Osteocyte (in vitro differentiated cells): ENCODE measurements at regions not wholly inside any gene's neighbourhood (a gene's known extent, or its start where the extent isn't known, plus 50 kb on each side); places are given as distances from the start of the nearest gene placed in this dataset.

Experiments
- DNase-seq: peaks from one replicate; pipeline ENCODE4 v3.0.0; 2021; ENCODE audit warnings: mixed read lengths; ENCODE audit not compliant: unreplicated experiment; ENCODE audit errors: extremely low spot score
- H3K27ac Mint-ChIP-seq: one replicate; pipeline ENCODE4 v1.8.0; 2021; ENCODE audit warnings: mild to moderate bottlenecking, mixed read lengths; ENCODE audit not compliant: unreplicated experiment
- H3K27me3 Mint-ChIP-seq: one replicate; pipeline ENCODE4 v1.8.0; 2021; ENCODE audit warnings: mixed read lengths; ENCODE audit not compliant: unreplicated experiment
- H3K36me3 Mint-ChIP-seq: one replicate; pipeline ENCODE4 v1.8.0; 2021; ENCODE audit warnings: mixed read lengths; ENCODE audit not compliant: unreplicated experiment
- H3K4me1 Mint-ChIP-seq: one replicate; pipeline ENCODE4 v1.8.0; 2021; ENCODE audit warnings: mixed read lengths; ENCODE audit not compliant: unreplicated experiment
- H3K4me3 Mint-ChIP-seq: one replicate; pipeline ENCODE4 v1.8.0; 2021; ENCODE audit warnings: mild to moderate bottlenecking, moderate library complexity, mixed read lengths; ENCODE audit not compliant: unreplicated experiment
- H3K9me3 Mint-ChIP-seq: one replicate; pipeline ENCODE4 v1.8.0; 2021; ENCODE audit warnings: mixed read lengths; ENCODE audit not compliant: unreplicated experiment
- TF ChIP-seq, protein P1 (sequence below): fragments of 200-600 bp; sonication (generic); IDR thresholded peaks from 2 replicates; pipeline ENCODE4 v1.5.0; 2021; ENCODE audit warnings: antibody characterized with exemption, mild to moderate bottlenecking, moderate library complexity

DNA sequence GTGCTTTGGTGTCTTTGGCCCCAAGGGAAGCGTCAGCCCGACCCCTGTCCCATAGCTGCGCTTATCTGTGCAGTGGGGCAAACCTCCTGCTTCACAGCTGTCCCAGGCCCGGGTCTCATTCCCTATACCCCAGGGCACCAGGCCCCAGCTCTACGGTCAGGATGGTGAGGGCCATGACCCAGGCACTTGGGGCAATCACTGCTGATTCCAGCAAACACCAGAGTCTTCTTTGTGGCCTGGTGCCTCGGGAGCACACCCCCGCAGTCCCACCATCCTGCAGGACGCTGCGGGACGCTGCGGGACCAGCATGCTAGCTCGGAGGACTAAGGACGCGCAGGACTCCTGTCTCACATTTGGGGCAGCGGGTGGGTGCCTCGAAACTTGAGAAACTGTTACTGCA lies 116.9 kb upstream of the HDAC4 start:
- TF ChIP-seq, protein P1, sequence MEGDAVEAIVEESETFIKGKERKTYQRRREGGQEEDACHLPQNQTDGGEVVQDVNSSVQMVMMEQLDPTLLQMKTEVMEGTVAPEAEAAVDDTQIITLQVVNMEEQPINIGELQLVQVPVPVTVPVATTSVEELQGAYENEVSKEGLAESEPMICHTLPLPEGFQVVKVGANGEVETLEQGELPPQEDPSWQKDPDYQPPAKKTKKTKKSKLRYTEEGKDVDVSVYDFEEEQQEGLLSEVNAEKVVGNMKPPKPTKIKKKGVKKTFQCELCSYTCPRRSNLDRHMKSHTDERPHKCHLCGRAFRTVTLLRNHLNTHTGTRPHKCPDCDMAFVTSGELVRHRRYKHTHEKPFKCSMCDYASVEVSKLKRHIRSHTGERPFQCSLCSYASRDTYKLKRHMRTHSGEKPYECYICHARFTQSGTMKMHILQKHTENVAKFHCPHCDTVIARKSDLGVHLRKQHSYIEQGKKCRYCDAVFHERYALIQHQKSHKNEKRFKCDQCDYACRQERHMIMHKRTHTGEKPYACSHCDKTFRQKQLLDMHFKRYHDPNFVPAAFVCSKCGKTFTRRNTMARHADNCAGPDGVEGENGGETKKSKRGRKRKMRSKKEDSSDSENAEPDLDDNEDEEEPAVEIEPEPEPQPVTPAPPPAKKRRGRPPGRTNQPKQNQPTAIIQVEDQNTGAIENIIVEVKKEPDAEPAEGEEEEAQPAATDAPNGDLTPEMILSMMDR: no peak
- H3K27ac Mint-ChIP-seq: no peak overlapping the region
- no peaks in the 10 kb centered on the region for H3K36me3 Mint-ChIP-seq
- no peaks in the 10 kb centered on the region for H3K27me3 Mint-ChIP-seq
- no peaks in the 10 kb centered on the region for H3K4me1 Mint-ChIP-seq
- no peak for DNase-seq
- no peaks in the 10 kb centered on the region for H3K9me3 Mint-ChIP-seq
- no peak overlapping the region for H3K4me3 Mint-ChIP-seq

DNA sequence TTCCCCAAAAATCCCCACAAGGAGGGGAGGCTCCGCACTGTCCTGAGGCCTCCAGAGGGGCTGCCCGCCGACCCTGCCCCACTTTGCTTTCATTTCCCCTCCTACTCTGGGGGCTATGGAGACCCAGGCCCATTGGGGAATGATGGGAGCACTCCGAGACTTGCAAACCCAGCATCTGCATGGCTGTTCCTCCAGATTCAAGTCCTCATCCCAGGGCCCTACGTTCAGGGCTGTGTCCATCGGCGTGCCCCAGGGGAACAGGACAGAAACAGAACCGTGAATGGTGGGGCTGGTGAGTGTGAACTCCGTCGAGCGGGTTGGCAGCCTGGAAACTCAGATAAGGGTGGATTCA lies 116.1 kb upstream of the HDAC4 start:
- H3K9me3 Mint-ChIP-seq: no peaks in the 10 kb centered on the region
- TF ChIP-seq, protein P1: no peak
- no peak overlapping the region for H3K4me3 Mint-ChIP-seq
- H3K36me3 Mint-ChIP-seq: no peaks in the 10 kb centered on the region
- no peaks in the 10 kb centered on the region for H3K27me3 Mint-ChIP-seq
- no peak for DNase-seq
- H3K27ac Mint-ChIP-seq: no peak overlapping the region
- H3K4me1 Mint-ChIP-seq: no peaks in the 10 kb centered on the region

DNA sequence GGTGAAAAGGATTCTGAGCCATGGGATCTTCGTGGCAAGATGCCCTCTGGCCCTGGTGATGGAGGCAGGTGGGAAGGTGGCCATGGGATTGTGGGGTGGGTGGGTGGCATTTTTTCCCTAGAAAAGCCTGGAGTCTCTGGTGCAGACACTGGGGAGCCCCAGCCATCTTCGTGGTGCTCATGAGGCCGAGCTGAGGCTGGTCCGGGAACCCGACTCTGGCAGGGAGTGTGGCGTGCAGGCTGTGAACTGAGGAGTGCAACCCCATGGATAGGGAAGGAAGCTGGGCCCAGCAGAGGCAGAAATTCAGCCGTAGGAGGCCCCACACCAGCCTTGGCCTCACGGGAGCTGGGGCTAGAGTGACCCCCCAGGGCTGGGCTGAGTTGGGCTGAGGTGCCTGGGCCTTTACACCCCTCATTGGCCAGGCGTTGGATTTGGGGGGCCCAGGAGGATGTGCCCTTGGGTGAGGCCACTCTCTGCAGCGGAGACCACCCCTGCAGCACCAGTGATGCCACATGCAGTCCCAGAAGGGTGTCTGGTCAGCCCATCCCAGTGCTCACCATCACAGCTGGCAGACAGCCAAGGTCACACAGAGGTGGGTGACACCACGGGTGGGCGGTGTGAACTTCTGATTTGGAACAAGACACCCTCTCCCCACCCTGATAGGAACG lies 115.6 kb upstream of the HDAC4 start:
- H3K27ac Mint-ChIP-seq: no peak overlapping the region
- no peaks in the 10 kb centered on the region for H3K27me3 Mint-ChIP-seq
- TF ChIP-seq, protein P1: no peak
- H3K36me3 Mint-ChIP-seq: no peaks in the 10 kb centered on the region
- no peaks in the 10 kb centered on the region for H3K9me3 Mint-ChIP-seq
- H3K4me1 Mint-ChIP-seq: no peaks in the 10 kb centered on the region
- H3K4me3 Mint-ChIP-seq: no peak overlapping the region
- DNase-seq: no peak

DNA sequence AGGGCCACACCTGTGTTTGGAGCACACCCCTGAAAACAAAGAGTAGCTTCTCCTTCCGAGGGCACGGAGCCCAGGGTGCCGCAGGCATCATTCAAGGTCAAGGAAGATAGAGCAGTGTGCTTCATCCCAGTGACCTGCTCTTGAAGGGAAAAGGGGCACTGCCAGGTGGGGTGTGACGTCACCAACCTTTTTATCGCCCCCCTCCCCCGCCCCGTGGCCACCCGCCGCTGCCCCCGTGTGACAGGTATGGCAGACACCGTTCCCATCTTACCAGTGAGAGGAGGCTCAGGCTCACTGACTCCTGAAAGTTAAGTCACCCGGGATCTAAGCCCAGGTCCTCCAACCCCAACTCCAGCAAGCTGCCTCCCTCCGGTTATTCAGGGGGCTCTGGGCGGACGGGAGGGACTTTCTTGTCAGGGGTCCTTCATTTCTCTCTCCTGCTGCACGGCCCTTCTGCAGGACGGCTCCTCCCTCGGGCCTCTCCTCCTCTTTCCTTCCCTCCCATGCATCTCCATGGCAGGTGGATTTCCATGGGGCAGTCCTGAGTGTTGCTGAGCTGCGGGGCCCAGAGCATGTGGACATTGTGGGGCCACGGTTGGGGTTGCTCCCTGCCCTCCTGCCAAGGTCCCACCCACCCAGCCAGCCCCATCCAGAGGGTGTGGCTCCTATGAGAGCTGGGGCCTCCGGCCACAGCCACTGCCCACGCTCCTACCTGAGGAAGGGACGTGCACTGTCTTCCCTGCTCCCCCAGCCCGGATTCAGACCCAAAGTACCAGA lies 114.1 kb upstream of the HDAC4 start:
- Mint-ChIP-seq H3K4me3 (no peak overlapping the region), H3K9me3 (no peaks in the 10 kb centered on the region), H3K27me3 (no peaks in the 10 kb centered on the region), H3K4me1 (no peaks in the 10 kb centered on the region), H3K27ac (no peak overlapping the region), H3K36me3 (no peaks in the 10 kb centered on the region)
- TF ChIP-seq, protein P1: no peak
- no peak for DNase-seq

DNA sequence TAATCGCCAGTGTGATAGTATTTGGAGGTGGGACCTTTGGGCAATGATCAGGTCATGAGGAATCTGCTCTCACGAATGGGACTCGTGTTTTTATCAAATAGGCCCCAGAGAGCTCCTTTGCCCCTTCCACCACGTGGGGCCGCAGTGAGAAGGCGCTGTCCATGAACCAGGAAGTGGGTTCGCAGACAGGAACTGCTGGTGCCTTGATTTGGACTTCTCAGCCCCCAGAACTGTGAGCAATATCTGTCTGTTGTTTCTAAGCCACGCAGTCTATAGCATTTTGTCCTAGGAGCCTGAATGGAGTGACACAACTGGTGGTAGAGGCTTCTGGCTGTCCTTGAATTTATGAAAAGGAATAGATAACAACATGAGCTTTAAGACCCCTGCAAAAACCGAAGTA lies 111.2 kb upstream of the HDAC4 start:
- TF ChIP-seq, protein P1: no peak
- DNase-seq: no peak
- Mint-ChIP-seq H3K36me3 (no peaks in the 10 kb centered on the region), H3K4me1 (no peaks in the 10 kb centered on the region), H3K9me3 (no peaks in the 10 kb centered on the region), H3K27me3 (no peaks in the 10 kb centered on the region), H3K27ac (no peak overlapping the region), H3K4me3 (no peak overlapping the region)
